ENCODE measurements at regions not wholly inside any gene's neighbourhood (a gene's known extent, or its start where the extent isn't known, plus 50 kb on each side); places are given as distances from the start of the nearest gene placed in this dataset.

DNA sequence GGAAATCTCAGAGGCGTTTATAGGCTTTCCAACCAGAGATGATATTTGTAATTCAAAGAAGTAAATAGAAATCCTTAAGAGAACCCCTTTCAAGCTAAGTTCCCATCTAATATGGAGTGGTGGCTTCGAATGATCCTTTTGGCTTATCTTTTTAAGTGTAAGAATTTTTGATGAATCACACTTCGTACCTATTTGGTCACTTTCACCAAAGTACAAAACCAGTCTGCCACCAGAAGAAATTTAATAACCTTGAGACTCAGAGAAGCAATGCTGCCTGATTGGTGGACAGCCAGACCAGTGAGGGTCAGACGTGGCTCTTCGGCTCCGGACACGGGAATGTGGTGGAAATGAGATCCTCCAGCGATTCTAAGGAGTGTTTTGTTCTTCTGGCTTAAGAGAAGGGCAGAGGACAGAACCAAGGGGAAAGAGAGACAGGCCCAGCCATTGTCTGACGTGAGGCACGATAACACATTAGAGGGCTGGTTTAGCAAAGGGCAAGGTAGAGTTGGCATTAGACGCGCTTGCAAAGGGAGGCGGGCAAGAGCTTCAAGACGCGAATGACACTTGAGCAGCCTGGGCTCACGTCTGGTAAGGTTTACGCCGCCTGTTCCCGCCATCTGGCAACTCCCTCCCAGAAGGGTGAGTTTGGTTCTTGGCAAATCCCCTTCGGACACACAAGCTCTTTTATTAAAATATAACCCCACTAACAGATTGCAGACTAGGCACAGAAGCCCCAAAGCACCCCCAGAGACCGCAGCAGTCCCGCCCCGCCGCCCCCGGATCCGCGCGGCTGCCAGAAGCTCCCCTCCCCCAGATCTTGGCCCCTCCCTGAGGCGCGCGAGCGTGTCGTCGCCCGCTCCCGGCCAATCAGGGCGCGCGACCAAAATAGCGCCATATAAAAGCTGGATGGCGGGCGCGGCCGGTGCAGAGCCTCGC is 50.0 kb upstream of the EZR start:
- CTCF ChIA-PET, result interaction anchor here (0.5 to 2.4 kb wide), 25 partner anchors 14 to 238 kb away, joined by 3 to 20 read pairs (median 4); partner anchors contain the start of genes EZR (in 1 of the 2) and SYTL3 (in 1 of the 2)
- peaks cover 28 to 43% (median 28%) of the 10 kb centered on the region in 3 donors for H3K4me1 Mint-ChIP-seq
- H3K27me3 Mint-ChIP-seq, result no peaks in the 10 kb centered on the region
- peak overlapping the region; percentile 85 to 88 (median 85) for H3K4me3 Mint-ChIP-seq
- peak overlapping the region; percentile 98 for H3K27ac ChIP-seq (ENCODE audit: low read length)
- H3K9me3 Mint-ChIP-seq, result no peaks in the 10 kb centered on the region
- peak overlapping the region; percentile 99 for H3K27ac Mint-ChIP-seq
- peaks cover 10 to 24% of the 10 kb centered on the region in 2 experiments for H3K4me1 ChIP-seq (ENCODE audit: control insufficient read depth in 1 of 2, extremely low read depth in 1 of 2, insufficient read depth in 2 of 2, low read length in 2 of 2)
- H3K9me3 ChIP-seq, result no peaks in the 10 kb centered on the region
- no peaks in the 10 kb centered on the region for H3K36me3 ChIP-seq (ENCODE audit: control insufficient read depth in 2 of 2, extremely low read depth in 1 of 2, insufficient read depth in 1 of 2, low read length in 1 of 2)
- H3K27me3 ChIP-seq (replicated peaks in 1 of 2; ENCODE audit: control insufficient read depth in 2 of 2, extremely low read depth in 1 of 2, insufficient read depth in 2 of 2, low read length in 1 of 2), result no peaks in the 10 kb centered on the region
- DNase-seq (peak in 17 of 35 experiments; percentile 92 to 98 (median 96)), ATAC-seq (replicated peaks in 1 of 4) (peak; percentile 72 to 88 (median 84))
- no peaks in the 10 kb centered on the region for H3K36me3 Mint-ChIP-seq
- POLR2A ChIA-PET, result interaction anchor here (0.5 to 6.1 kb wide), 42 partner anchors 15 to 1060 kb away, joined by 3 to 148 read pairs (median 6); partner anchors contain the start of genes EZR (in 2 of the 2), DYNLT1 (in 1 of the 2) and TAGAP (in 1 of the 2)
- H3K4me3 ChIP-seq (ENCODE audit: control insufficient read depth in 1 of 2, extremely low read depth in 1 of 2, low read length in 1 of 2), result peak overlapping the region; percentile 48 to 60
- 9% methylated on average over 35 of the region's 45 CpGs for WGBS (ENCODE audit: insufficient coverage)

All from T-cell (primary cell).